Liver (tissue), 8 donors: ENCODE measurements at regions not wholly inside any gene's neighbourhood (a gene's known extent, or its start where the extent isn't known, plus 50 kb on each side); places are given as distances from the start of the nearest gene placed in this dataset.

Source experiments
- DNase-seq: peaks from one replicate; pipeline ENCODE4 v3.0.0-alpha.2; 2017; ENCODE audit warnings: low spot score
- H3K27ac ChIP-seq, 2 donors: one replicate each; pipeline ENCODE4 v1.7.0; 2013; ENCODE audit warnings: inconsistent platforms in 2 of 2, low read length in 2 of 2, control low read depth in 1 of 2, low read depth in 1 of 2, mild to moderate bottlenecking in 1 of 2
- H3K27me3 ChIP-seq, 4 donors: one replicate each; pipeline versions ENCODE4 v1.6.1 to v1.7.0; 2013; ENCODE audit warnings: low read length in 3 of 4, inconsistent platforms in 1 of 4, mild to moderate bottlenecking in 1 of 4, moderate library complexity in 1 of 4; ENCODE audit not compliant: control insufficient read depth in 4 of 4, insufficient read depth in 4 of 4
- H3K36me3 ChIP-seq, 4 donors: one replicate each; pipeline versions ENCODE4 v1.6.1 to v1.7.0; 2013; ENCODE audit warnings: low read length in 3 of 4, mild to moderate bottlenecking in 3 of 4, low read depth in 1 of 4, moderate library complexity in 1 of 4; ENCODE audit not compliant: control insufficient read depth in 4 of 4, insufficient read depth in 3 of 4
- H3K4me1 ChIP-seq, 4 donors: one replicate each; pipeline versions ENCODE4 v1.6.1 to v1.7.0; 2013; ENCODE audit warnings: low read length in 3 of 4, mild to moderate bottlenecking in 3 of 4, moderate library complexity in 1 of 4; ENCODE audit not compliant: control insufficient read depth in 4 of 4, insufficient read depth in 4 of 4
- H3K4me3 ChIP-seq, 3 donors: one replicate each; pipeline versions ENCODE4 v1.6.1 to v1.7.0; 2013; ENCODE audit warnings: low read length in 3 of 3, control low read depth in 1 of 3, low read depth in 1 of 3, mild to moderate bottlenecking in 1 of 3
- H3K9ac ChIP-seq, 2 donors: one replicate each; pipeline ENCODE4 v1.7.0; 2013; ENCODE audit warnings: low read length in 2 of 2, mild to moderate bottlenecking in 2 of 2, moderate library complexity in 2 of 2, control low read depth in 1 of 2, low read depth in 1 of 2
- H3K9me3 ChIP-seq, 4 donors: one replicate each; pipeline versions ENCODE4 v1.6.1 to v1.7.0; 2013; ENCODE audit warnings: low read length in 3 of 4; ENCODE audit not compliant: control insufficient read depth in 4 of 4
- EGR1 ChIP-seq, 2 donors: IDR thresholded peaks; 2 replicates each; pipeline ENCODE4 v1.6.1; 2016 to 2018; ENCODE audit warnings: antibody characterized with exemption in 2 of 2, low read depth in 2 of 2
- FOXA2 ChIP-seq: IDR thresholded peaks from 2 replicates; pipeline ENCODE4 v1.6.1; 2016; ENCODE audit warnings: antibody characterized with exemption
- GABPA ChIP-seq, 2 donors: IDR thresholded peaks in 1 of 2; conservative IDR thresholded peaks in 1 of 2; 2 replicates each; pipeline ENCODE4 v1.6.1; 2016; ENCODE audit warnings: antibody characterized with exemption in 2 of 2, mild to moderate bottlenecking in 1 of 2, moderate library complexity in 1 of 2
- HNF4A ChIP-seq, 2 donors: conservative IDR thresholded peaks; 2 replicates each; pipeline ENCODE4 v1.6.1; 2016; ENCODE audit warnings: antibody characterized with exemption in 2 of 2, mild to moderate bottlenecking in 2 of 2
- HNF4G ChIP-seq: IDR thresholded peaks from 2 replicates; pipeline ENCODE4 v1.6.1; 2016; ENCODE audit warnings: antibody characterized with exemption
- JUND ChIP-seq, 2 donors: IDR thresholded peaks; 2 replicates each; pipeline ENCODE4 v1.6.1; 2016; ENCODE audit warnings: antibody characterized with exemption in 2 of 2
- NR2F2 ChIP-seq: IDR thresholded peaks from 2 replicates; pipeline ENCODE4 v1.6.1; 2016; ENCODE audit warnings: antibody characterized with exemption
- RXRA ChIP-seq, 2 donors: IDR thresholded peaks; 2 replicates each; pipeline ENCODE4 v1.6.1; 2017 to 2018; ENCODE audit warnings: antibody characterized with exemption in 2 of 2, mild to moderate bottlenecking in 1 of 2
- SP1 ChIP-seq: IDR thresholded peaks from 2 replicates; pipeline ENCODE4 v1.6.1; 2018; ENCODE audit warnings: antibody characterized with exemption, mild to moderate bottlenecking
- YY1 ChIP-seq: IDR thresholded peaks from 2 replicates; pipeline ENCODE4 v1.6.1; 2016; ENCODE audit warnings: antibody characterized with exemption, mild to moderate bottlenecking
- WGBS: extraction: QIAGEN DNeasy Blood & Tissue Kit; methylation state at CpG from one replicate; pipeline ENCODE4 v1.1.7; 2013; 5-methylcytosine and 5-hydroxymethylcytosine counted together
- TF ChIP-seq, protein P1 (sequence below): IDR thresholded peaks from 2 replicates; pipeline ENCODE4 v1.6.1; 2016; ENCODE audit warnings: antibody characterized with exemption, mild to moderate bottlenecking
- TF ChIP-seq, protein P2 (sequence below): IDR thresholded peaks from 2 replicates; pipeline ENCODE4 v1.6.1; 2016; ENCODE audit warnings: antibody characterized with exemption
- TF ChIP-seq, protein P3 (sequence below): IDR thresholded peaks from 2 replicates; pipeline ENCODE4 v1.6.1; 2016; ENCODE audit warnings: antibody characterized with exemption
- TF ChIP-seq, protein P4 (sequence below): IDR thresholded peaks from 2 replicates; pipeline ENCODE4 v1.6.1; 2016; ENCODE audit warnings: antibody characterized with exemption
- TF ChIP-seq, protein P5 (sequence below): fragments of 150-350 bp; IDR thresholded peaks from 2 replicates; pipeline ENCODE4 v1.5.1; 2017; ENCODE audit warnings: improper control_type of control experiment, low read depth, low read length; ENCODE audit not compliant: missing input control
- donor health status: healthy.
- donor health status: healthy.
- donor health status: healthy.
- donor health status: healthy.
- donor health status: healthy.

GRCh38 chr3:22485954-22486353 lies 717.2 kb upstream of the UBE2E2 start:
- H3K9ac ChIP-seq = no peak overlapping the region
- H3K9me3 ChIP-seq = no peaks in the 10 kb centered on the region
- H3K27me3 ChIP-seq = peaks cover 0 to 3% (median 0%) of the 10 kb centered on the region in 4 donors
- TF ChIP-seq SP1 (no peak), FOXA2 (no peak), HNF4G (no peak), GABPA (IDR thresholded peaks at IDR 0.05 in 1 of 2, conservative IDR thresholded peaks at IDR 0.05 in 1 of 2) (no peak), EGR1 (IDR thresholded peaks at IDR 0.05; ENCODE audit: low read depth in 2 of 2) (no peak)
- TF ChIP-seq, protein P1, sequence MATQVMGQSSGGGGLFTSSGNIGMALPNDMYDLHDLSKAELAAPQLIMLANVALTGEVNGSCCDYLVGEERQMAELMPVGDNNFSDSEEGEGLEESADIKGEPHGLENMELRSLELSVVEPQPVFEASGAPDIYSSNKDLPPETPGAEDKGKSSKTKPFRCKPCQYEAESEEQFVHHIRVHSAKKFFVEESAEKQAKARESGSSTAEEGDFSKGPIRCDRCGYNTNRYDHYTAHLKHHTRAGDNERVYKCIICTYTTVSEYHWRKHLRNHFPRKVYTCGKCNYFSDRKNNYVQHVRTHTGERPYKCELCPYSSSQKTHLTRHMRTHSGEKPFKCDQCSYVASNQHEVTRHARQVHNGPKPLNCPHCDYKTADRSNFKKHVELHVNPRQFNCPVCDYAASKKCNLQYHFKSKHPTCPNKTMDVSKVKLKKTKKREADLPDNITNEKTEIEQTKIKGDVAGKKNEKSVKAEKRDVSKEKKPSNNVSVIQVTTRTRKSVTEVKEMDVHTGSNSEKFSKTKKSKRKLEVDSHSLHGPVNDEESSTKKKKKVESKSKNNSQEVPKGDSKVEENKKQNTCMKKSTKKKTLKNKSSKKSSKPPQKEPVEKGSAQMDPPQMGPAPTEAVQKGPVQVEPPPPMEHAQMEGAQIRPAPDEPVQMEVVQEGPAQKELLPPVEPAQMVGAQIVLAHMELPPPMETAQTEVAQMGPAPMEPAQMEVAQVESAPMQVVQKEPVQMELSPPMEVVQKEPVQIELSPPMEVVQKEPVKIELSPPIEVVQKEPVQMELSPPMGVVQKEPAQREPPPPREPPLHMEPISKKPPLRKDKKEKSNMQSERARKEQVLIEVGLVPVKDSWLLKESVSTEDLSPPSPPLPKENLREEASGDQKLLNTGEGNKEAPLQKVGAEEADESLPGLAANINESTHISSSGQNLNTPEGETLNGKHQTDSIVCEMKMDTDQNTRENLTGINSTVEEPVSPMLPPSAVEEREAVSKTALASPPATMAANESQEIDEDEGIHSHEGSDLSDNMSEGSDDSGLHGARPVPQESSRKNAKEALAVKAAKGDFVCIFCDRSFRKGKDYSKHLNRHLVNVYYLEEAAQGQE = no peak
- 58% methylated on average over 3 of the region's 3 CpGs for whole genome bisulfite sequencing
- H3K36me3 ChIP-seq = no peaks in the 10 kb centered on the region
- H3K27ac ChIP-seq = no peak overlapping the region
- H3K4me3 ChIP-seq = no peak overlapping the region
- no peak for DNase-seq
- no peaks in the 10 kb centered on the region for H3K4me1 ChIP-seq

DNA sequence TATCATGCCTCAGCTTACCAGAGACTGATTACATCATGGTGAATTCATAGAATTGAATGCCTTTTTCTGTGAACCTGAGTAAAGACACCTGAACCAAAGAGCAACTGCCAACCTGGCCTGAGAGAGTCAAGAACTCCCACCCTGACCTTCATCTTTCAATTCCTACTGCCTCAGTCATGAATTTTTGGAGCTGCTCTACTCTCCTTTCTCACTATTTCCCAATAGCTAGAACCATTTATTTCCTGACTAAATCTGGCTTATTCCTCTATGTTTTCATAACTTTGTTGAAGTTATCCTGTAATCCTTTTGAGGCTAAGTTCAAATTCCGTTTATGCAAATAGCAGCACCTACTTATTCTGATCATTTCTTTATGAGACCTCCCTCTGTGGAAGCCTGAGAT lies 712.4 kb upstream of the UBE2E2 start:
- WGBS = 45% methylated on average over 1 of the region's 1 CpG
- Histone ChIP-seq H3K36me3 (no peaks in the 10 kb centered on the region), H3K4me1 (no peaks in the 10 kb centered on the region), H3K9ac (no peak overlapping the region), H3K27ac (no peak overlapping the region), H3K27me3 (peaks cover 0 to 3% (median 0%) of the 10 kb centered on the region in 4 donors), H3K9me3 (no peaks in the 10 kb centered on the region), H3K4me3 (no peak overlapping the region)
- TF ChIP-seq, protein P2, sequence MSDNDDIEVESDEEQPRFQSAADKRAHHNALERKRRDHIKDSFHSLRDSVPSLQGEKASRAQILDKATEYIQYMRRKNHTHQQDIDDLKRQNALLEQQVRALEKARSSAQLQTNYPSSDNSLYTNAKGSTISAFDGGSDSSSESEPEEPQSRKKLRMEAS = no peak
- TF ChIP-seq HNF4A (conservative IDR thresholded peaks at IDR 0.05) = no peak
- TF ChIP-seq, protein P3, sequence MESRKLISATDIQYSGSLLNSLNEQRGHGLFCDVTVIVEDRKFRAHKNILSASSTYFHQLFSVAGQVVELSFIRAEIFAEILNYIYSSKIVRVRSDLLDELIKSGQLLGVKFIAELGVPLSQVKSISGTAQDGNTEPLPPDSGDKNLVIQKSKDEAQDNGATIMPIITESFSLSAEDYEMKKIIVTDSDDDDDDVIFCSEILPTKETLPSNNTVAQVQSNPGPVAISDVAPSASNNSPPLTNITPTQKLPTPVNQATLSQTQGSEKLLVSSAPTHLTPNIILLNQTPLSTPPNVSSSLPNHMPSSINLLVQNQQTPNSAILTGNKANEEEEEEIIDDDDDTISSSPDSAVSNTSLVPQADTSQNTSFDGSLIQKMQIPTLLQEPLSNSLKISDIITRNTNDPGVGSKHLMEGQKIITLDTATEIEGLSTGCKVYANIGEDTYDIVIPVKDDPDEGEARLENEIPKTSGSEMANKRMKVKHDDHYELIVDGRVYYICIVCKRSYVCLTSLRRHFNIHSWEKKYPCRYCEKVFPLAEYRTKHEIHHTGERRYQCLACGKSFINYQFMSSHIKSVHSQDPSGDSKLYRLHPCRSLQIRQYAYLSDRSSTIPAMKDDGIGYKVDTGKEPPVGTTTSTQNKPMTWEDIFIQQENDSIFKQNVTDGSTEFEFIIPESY = no peak
- no peak for TF ChIP-seq RXRA (IDR thresholded peaks at IDR 0.05)
- TF ChIP-seq HNF4G = no peak
- TF ChIP-seq, protein P1 = no peak
- TF ChIP-seq JUND (IDR thresholded peaks at IDR 0.05) = no peak
- TF ChIP-seq YY1 = no peak
- no peak for TF ChIP-seq FOXA2
- no peak for TF ChIP-seq NR2F2
- TF ChIP-seq, protein P4, sequence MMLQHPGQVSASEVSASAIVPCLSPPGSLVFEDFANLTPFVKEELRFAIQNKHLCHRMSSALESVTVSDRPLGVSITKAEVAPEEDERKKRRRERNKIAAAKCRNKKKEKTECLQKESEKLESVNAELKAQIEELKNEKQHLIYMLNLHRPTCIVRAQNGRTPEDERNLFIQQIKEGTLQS = no peak
- TF ChIP-seq SP1 = no peak
- TF ChIP-seq GABPA (IDR thresholded peaks at IDR 0.05 in 1 of 2, conservative IDR thresholded peaks at IDR 0.05 in 1 of 2) = no peak
- TF ChIP-seq EGR1 (IDR thresholded peaks at IDR 0.05; ENCODE audit: low read depth in 2 of 2) = no peak
- TF ChIP-seq, protein P5, sequence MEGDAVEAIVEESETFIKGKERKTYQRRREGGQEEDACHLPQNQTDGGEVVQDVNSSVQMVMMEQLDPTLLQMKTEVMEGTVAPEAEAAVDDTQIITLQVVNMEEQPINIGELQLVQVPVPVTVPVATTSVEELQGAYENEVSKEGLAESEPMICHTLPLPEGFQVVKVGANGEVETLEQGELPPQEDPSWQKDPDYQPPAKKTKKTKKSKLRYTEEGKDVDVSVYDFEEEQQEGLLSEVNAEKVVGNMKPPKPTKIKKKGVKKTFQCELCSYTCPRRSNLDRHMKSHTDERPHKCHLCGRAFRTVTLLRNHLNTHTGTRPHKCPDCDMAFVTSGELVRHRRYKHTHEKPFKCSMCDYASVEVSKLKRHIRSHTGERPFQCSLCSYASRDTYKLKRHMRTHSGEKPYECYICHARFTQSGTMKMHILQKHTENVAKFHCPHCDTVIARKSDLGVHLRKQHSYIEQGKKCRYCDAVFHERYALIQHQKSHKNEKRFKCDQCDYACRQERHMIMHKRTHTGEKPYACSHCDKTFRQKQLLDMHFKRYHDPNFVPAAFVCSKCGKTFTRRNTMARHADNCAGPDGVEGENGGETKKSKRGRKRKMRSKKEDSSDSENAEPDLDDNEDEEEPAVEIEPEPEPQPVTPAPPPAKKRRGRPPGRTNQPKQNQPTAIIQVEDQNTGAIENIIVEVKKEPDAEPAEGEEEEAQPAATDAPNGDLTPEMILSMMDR = no peak
- DNase-seq = no peak
